ENCODE measurements at regions not wholly inside any gene's neighbourhood (a gene's known extent, or its start where the extent isn't known, plus 50 kb on each side); places are given as distances from the start of the nearest gene placed in this dataset.

- DNase-seq = no peak
These were observed 95.5 kb upstream of the ST6GAL2 start for GRCh38 chr2:106981491-106981890.

GRCh38 chr2:106982350-106982749 lies 96.4 kb upstream of the ST6GAL2 start:
- no peak for DNase-seq

DNA sequence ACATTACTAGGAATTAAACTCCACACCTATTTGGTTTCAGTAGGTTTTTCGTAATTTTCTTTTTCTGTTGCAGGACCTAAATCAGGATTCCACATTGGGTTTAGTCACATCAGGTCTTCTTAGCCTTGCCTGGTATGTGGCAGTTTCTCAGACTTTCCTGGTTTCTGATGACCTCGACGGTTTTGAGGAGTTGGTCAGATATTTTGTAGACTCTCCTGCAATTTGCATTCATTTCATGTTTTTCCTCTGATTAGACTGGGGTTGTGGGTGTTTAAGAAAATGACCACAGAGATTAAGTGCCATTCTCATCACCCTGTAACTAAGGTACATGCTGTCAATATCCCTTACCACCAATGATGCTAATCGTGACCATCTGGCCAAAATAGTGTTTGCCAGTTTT lies 97.3 kb upstream of the ST6GAL2 start:
- no peak for DNase-seq

- DNase-seq = no peak
These were observed 102.4 kb upstream of the ST6GAL2 start for GRCh38 chr2:106988361-106988760.

DNA sequence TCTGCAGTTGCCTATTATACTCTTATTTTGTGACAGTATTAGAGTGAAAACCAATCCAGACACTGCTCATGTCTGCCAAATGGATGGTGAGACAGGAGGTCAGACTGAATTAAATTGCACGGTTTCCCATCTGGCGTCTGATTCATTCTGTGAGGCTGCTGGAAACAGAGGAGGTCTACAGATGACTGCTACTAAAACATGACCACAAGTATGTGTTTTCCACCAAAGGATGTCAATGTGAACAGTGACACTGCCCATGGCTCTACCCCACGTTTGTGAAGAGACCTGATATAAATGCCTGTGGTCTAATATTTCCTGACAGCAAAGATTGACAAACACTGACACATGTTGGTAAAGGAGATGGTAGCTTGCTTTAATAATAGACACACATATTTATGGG lies 104.3 kb upstream of the ST6GAL2 start:
- no peak for DNase-seq

GRCh38 chr2:106991866-106992265 lies 105.9 kb upstream of the ST6GAL2 start:
- DNase-seq = no peak

- no peak for DNase-seq
These were observed 109.6 kb upstream of the ST6GAL2 start for GRCh38 chr2:106995556-106995955.

- DNase-seq = no peak
These were observed 110.3 kb upstream of the ST6GAL2 start for GRCh38 chr2:106996171-106996769.

GRCh38 chr2:106997204-106997603 lies 111.2 kb upstream of the ST6GAL2 start:
- no peak for DNase-seq

DNA sequence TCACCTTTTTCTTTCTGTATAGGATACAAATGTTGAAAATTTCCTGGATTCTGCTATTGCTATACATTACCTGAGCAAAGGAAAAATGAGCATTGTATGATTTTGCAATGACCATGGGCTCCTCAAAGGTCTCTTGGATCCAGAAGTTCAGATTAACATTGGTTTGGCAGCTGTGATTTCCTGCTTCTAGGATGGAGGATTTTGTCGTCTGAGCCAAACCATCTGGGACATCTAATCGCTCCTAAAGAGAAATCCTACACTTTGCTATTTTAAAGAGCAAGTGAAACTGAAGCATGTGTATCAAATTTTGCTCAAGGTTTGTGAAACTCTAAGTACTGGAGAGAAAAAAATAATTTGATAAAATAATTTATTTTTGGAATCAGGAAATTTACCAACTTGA lies 115.1 kb upstream of the ST6GAL2 start:
- DNase-seq = no peak

- no peak for DNase-seq
These were observed 115.6 kb upstream of the ST6GAL2 start for GRCh38 chr2:107001551-107001950.

DNA sequence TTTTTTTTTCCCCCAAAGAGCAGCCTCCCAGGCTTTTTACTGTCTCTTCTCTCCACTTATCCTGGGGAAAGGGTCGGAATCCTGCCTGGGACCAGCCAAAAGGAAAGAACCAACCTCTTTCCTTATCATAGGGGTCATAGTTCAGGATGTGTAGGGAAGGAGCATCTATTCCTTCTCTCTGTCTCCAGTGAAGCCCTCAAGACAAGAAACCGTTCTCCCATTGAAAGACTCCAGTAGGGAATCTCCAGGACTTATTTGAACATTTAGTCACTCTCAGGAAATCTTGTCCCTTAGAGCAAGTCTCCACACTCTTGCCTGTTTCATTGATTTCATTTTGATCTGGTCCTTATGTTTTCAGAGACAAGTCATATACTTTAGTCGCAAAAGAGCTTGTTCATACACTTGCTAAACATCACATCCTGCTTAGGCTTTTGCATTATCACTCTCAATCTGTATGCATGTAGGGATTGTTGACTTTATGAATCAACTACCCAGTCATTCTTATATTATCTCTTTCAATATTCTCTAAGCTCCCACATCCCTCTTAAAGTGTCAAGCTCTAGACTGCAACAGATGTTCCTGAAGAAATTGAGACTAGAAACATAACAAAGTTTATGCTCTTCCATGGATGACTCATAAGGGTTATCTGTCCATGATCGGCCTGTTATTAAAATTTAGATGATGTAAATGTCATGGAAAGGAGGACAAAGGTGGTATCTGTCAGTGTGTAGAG lies 116.2 kb upstream of the ST6GAL2 start:
- DNase-seq = no peak

- no peak for DNase-seq
These were observed 116.8 kb upstream of the ST6GAL2 start for GRCh38 chr2:107002735-107003134.

DNA sequence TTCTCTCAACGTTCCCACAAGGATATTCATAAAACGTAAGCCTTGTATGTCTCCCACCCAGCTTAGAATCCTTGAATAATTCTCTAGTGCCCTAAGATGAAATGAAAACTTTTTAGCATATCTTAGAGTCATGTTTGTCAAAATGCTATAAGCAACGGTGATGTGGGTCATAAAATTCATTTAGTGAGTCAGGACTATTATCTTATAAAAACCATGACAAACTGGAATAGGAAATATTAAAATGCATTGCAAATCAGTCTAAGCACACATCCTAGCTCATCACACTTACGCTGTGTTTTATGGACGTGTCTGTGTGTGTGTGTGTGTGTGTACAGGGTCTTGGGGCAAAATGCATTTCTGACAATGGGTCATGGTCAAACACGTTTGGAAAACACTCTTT lies 119.9 kb upstream of the ST6GAL2 start:
- DNase-seq = no peak

- DNase-seq = no peak
These were observed 120.9 kb upstream of the ST6GAL2 start for GRCh38 chr2:107006836-107007235.

- no peak for DNase-seq
These were observed 122.0 kb upstream of the ST6GAL2 start for GRCh38 chr2:107007927-107008326.

GRCh38 chr2:107008843-107009242 lies 122.9 kb upstream of the ST6GAL2 start:
- no peak for DNase-seq

GRCh38 chr2:107009275-107009674 lies 123.3 kb upstream of the ST6GAL2 start:
- no peak for DNase-seq

DNA sequence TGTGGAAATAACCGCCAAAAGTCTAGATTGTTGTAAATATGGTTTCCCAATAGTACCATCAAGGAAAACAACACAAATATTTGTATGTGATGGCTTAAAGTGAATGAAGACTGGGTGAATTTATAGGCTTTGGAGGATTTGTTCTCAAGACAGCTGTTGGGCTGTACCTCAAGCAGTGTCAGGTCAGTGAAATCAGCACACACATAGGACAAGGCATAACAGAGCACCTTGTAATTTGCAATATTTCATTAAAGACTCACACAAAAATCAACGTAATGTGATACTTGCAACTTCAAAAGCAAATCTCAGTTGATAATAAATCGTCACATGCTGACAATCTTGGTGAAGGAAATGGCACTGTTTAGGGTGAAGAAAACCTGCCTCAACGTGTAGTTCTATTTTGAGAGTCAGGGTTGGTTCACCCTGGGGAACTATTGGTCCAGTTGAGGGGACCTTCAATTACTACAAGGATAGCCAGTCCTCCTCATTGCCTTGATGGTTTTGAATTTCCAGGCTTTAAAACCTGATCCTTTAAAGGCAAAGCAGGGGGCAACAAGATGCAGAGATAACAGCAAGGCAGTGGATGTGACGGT lies 126.8 kb upstream of the ST6GAL2 start:
- DNase-seq = no peak

GRCh38 chr2:107013884-107014283 lies 127.9 kb upstream of the ST6GAL2 start:
- DNase-seq = no peak

DNA sequence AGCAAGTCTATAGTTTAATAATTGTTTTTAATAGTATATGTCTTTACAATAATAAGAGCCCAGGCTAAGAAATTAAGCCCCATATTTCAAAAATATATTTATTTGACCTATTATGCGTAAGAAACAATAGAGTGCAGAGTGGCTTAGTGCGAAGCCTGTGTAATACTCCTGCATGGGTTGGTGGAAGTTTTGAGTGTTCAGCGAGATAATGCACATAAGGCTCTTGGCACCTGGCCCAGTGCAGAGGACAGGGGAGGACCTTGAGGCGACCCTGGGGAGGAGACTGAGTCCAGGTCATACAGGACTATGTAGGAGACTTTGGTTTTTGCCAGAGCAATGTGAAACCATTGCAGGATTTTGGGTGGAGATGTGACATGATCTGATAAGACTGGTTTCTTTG lies 132.4 kb upstream of the ST6GAL2 start:
- peak; percentile 8 for DNase-seq

GRCh38 chr2:107020392-107020791 lies 134.4 kb upstream of the ST6GAL2 start:
- DNase-seq = no peak

GRCh38 chr2:107024269-107024668 lies 138.3 kb upstream of the ST6GAL2 start:
- no peak for DNase-seq

GRCh38 chr2:107025291-107025857 lies 139.4 kb upstream of the ST6GAL2 start:
- no peak for DNase-seq

Data from hematopoietic multipotent progenitor cell treated with erythropoietin and hydrocortisone succinate and interleukin-3 and kit ligand, for 4 days (in vitro differentiated cells).